ENCODE measurements at regions not wholly inside any gene's neighbourhood (a gene's known extent, or its start where the extent isn't known, plus 50 kb on each side); places are given as distances from the start of the nearest gene placed in this dataset.

DNA sequence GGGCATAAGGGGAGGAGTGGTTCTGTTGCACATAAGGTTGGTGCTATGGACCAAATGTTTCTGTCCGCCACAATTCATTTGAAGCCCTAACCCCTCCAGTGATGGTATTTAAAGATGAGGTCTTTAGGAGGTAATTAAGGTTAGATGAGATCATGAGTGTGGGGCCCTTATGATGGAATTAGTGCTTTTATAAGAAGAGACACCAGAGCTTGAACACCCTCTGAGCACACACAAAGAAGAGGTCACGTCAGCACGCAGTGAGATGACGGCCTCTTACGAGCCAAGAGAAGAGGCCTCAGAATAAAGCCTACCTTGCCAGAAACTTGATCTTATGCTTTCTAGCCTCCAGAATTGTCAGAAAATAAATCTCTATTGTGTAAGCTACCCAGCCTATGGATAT lies 386.4 kb upstream of the CYRIA start:
- Histone ChIP-seq H3K36me3 (ENCODE audit: control insufficient read depth, insufficient read depth, low read length) (no peaks in the 10 kb centered on the region), H3K4me3 (ENCODE audit: low read depth, low read length) (no peak overlapping the region), H3K27me3 (ENCODE audit: control insufficient read depth, insufficient read depth, low read length) (no peaks in the 10 kb centered on the region)
- POLR2A ChIA-PET: no interaction called here
- TF ChIP-seq, protein P1, sequence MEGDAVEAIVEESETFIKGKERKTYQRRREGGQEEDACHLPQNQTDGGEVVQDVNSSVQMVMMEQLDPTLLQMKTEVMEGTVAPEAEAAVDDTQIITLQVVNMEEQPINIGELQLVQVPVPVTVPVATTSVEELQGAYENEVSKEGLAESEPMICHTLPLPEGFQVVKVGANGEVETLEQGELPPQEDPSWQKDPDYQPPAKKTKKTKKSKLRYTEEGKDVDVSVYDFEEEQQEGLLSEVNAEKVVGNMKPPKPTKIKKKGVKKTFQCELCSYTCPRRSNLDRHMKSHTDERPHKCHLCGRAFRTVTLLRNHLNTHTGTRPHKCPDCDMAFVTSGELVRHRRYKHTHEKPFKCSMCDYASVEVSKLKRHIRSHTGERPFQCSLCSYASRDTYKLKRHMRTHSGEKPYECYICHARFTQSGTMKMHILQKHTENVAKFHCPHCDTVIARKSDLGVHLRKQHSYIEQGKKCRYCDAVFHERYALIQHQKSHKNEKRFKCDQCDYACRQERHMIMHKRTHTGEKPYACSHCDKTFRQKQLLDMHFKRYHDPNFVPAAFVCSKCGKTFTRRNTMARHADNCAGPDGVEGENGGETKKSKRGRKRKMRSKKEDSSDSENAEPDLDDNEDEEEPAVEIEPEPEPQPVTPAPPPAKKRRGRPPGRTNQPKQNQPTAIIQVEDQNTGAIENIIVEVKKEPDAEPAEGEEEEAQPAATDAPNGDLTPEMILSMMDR (IDR thresholded peaks at IDR 0.05; ENCODE audit: insufficient read depth, low read depth, low read length): no peak
- CTCF ChIA-PET: no interaction called here
- no peak for DNase-seq (ENCODE audit: low read depth)

DNA sequence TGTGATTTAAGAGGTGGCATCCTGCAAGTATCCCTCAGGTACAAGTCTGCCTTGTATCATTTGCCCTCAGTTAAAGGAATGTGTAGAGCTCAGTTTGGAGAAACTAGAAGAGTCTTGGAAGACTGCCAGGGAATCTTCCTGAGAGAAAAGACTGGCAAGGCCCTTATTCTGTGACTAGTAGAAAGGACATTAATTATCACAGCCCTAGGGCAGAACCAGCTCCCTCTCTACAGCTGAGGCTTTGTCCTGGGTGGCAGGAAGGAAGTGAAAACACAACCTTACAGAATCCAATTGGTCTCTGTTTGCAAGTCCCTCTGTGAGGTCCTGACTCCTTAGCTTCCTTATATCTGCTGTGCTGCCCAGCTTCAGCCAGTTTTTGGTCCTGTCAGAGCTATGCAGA lies 385.9 kb upstream of the CYRIA start:
- DNase-seq (ENCODE audit: low read depth): no peak
- ChIA-PET POLR2A (no interaction called here), CTCF (no interaction called here)
- TF ChIP-seq, protein P1 (IDR thresholded peaks at IDR 0.05; ENCODE audit: insufficient read depth, low read depth, low read length): no peak
- Histone ChIP-seq H3K4me3 (ENCODE audit: low read depth, low read length) (no peak overlapping the region), H3K36me3 (ENCODE audit: control insufficient read depth, insufficient read depth, low read length) (no peaks in the 10 kb centered on the region), H3K27me3 (ENCODE audit: control insufficient read depth, insufficient read depth, low read length) (no peaks in the 10 kb centered on the region)

DNA sequence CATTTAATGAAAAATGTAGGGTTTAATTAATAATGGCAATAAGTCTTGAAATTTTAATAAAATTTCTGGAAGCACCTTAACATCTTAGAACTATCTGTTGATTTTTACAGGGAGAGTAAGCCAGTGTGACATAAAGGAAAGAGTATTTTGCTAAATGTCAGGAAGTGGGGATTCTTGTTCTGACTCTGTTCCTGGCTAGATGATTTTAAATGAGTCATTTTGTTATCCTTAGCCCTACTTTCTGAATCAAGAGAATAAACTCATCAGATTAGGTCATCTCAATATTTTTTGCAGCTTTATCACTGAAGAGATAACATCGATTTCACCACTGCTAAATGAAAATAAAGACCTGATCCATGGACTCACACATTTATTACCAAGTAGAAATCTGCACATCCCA lies 377.5 kb upstream of the CYRIA start:
- Histone ChIP-seq H3K36me3 (ENCODE audit: control insufficient read depth, insufficient read depth, low read length) (no peaks in the 10 kb centered on the region), H3K27me3 (ENCODE audit: control insufficient read depth, insufficient read depth, low read length) (no peaks in the 10 kb centered on the region), H3K4me3 (ENCODE audit: low read depth, low read length) (no peak overlapping the region)
- ChIA-PET CTCF (no interaction called here), POLR2A (no interaction called here)
- DNase-seq (ENCODE audit: low read depth): no peak
- TF ChIP-seq, protein P1 (IDR thresholded peaks at IDR 0.05; ENCODE audit: insufficient read depth, low read depth, low read length): no peak

DNA sequence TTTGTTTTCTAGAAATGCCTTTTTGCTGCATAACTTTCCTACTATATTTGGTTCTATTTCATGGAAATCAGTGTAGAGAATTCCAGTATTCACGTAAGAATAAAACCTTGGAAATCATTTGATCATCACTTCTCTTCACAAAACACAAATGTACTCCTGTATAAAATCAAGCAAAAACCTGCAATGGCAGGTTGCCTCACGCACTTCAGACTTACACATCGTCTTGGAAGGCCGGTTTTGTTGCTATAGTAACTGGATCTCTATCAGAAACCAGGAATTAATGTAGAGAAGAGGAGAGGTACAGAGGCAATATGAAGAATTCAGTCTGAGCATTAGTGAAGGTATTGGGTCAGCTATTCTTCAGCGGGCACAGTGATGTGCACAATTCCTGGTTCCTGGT lies 370.7 kb upstream of the CYRIA start:
- POLR2A ChIA-PET: no interaction called here

DNA sequence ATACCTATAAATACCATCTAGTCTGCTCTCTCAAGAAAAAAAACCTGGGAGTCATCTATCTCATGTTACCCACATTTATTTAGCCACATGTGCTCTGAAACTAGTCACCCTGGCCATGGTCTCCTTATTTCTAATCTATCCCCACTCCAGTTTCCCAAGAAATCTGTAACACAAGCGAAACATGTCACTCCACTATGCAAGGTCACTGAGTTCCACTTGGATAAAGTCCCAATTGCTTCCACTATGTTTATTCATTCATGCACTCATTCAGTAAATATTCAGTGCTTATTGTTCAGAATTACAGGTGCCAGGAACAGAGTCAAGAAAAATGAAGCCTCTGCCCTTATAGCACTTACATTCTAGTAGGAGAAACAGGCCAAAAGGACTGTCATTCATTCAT lies 369.4 kb upstream of the CYRIA start:
- H3K27me3 ChIP-seq (ENCODE audit: control insufficient read depth, insufficient read depth, low read length): no peaks in the 10 kb centered on the region
- H3K4me3 ChIP-seq (ENCODE audit: low read depth, low read length): no peak overlapping the region
- no peaks in the 10 kb centered on the region for H3K36me3 ChIP-seq (ENCODE audit: control insufficient read depth, insufficient read depth, low read length)
- ChIA-PET POLR2A (no interaction called here), CTCF (no interaction called here)
- DNase-seq (ENCODE audit: low read depth): no peak
- TF ChIP-seq, protein P1 (IDR thresholded peaks at IDR 0.05; ENCODE audit: insufficient read depth, low read depth, low read length): no peak

More for the DNA sequence above, 370.7 kb upstream of the CYRIA start:
- Histone ChIP-seq H3K4me3 (ENCODE audit: low read depth, low read length) (no peak overlapping the region), H3K27me3 (ENCODE audit: control insufficient read depth, insufficient read depth, low read length) (no peaks in the 10 kb centered on the region), H3K36me3 (ENCODE audit: control insufficient read depth, insufficient read depth, low read length) (no peaks in the 10 kb centered on the region)
- CTCF ChIA-PET: no interaction called here
- no peak for DNase-seq (ENCODE audit: low read depth)
- TF ChIP-seq, protein P1 (IDR thresholded peaks at IDR 0.05; ENCODE audit: insufficient read depth, low read depth, low read length): no peak

Data from BJ (cell line).